ENCODE measurements at regions not wholly inside any gene's neighbourhood (a gene's known extent, or its start where the extent isn't known, plus 50 kb on each side); places are given as distances from the start of the nearest gene placed in this dataset.

- Histone ChIP-seq H3K36me3 (ENCODE audit: insufficient read depth, low read length) (no peaks in the 10 kb centered on the region), H3K9ac (ENCODE audit: low read length) (no peak overlapping the region), H3K4me2 (ENCODE audit: low read length) (peak overlapping the region; percentile 7; the same call in 1 of the 2 replicates), H3K9me3 (ENCODE audit: low read length) (no peaks in the 10 kb centered on the region), H2AFZ (ENCODE audit: low read length) (peak overlapping the region; percentile 72), H3K27ac (ENCODE audit: low read depth, low read length, poor library complexity, severe bottlenecking) (peak overlapping the region; percentile 38), H4K20me1 (ENCODE audit: insufficient read depth, low read length) (no peaks in the 10 kb centered on the region), H3K79me2 (ENCODE audit: insufficient read depth, low read length) (no peaks in the 10 kb centered on the region), H3K9me2 (ENCODE audit: low read depth, low read length) (no peaks in the 10 kb centered on the region), H3K4me1 (ENCODE audit: insufficient read depth, low read length, severe bottlenecking) (peaks cover 35% of the 10 kb centered on the region), H3K4me3 (ENCODE audit: low read depth, low read length, poor library complexity, severe bottlenecking) (no peak overlapping the region), H3F3A (ENCODE audit: insufficient read depth, low read length) (no peaks in the 10 kb centered on the region), H3K27me3 (ENCODE audit: insufficient read depth, low read length) (no peaks in the 10 kb centered on the region)
- no peak for TF ChIP-seq EZH2 (IDR thresholded peaks at IDR 0.05; ENCODE audit: borderline replicate concordance, low read length)
- TF ChIP-seq CTCF (IDR thresholded peaks at IDR 0.05; ENCODE audit: low read length): no peak
Measured at GRCh38 chr7:52797801-52798200, 237.6 kb upstream of the POM121L12 start.

- H3K4me3 ChIP-seq (ENCODE audit: low read depth, low read length, poor library complexity, severe bottlenecking): no peak overlapping the region
- H3F3A ChIP-seq (ENCODE audit: insufficient read depth, low read length): no peaks in the 10 kb centered on the region
- no peak overlapping the region for H3K9ac ChIP-seq (ENCODE audit: low read length)
- H3K27ac ChIP-seq (ENCODE audit: low read depth, low read length, poor library complexity, severe bottlenecking): no peak overlapping the region
- TF ChIP-seq EZH2 (IDR thresholded peaks at IDR 0.05; ENCODE audit: borderline replicate concordance, low read length) (no peak), CTCF (IDR thresholded peaks at IDR 0.05; ENCODE audit: low read length) (no peak)
- H3K9me2 ChIP-seq (ENCODE audit: low read depth, low read length): no peaks in the 10 kb centered on the region
- no peak overlapping the region for H2AFZ ChIP-seq (ENCODE audit: low read length)
- no peaks in the 10 kb centered on the region for H4K20me1 ChIP-seq (ENCODE audit: insufficient read depth, low read length)
- no peaks in the 10 kb centered on the region for H3K79me2 ChIP-seq (ENCODE audit: insufficient read depth, low read length)
- H3K36me3 ChIP-seq (ENCODE audit: insufficient read depth, low read length): no peaks in the 10 kb centered on the region
- H3K4me1 ChIP-seq (ENCODE audit: insufficient read depth, low read length, severe bottlenecking): peaks cover 53% of the 10 kb centered on the region
- H3K27me3 ChIP-seq (ENCODE audit: insufficient read depth, low read length): no peaks in the 10 kb centered on the region
- no peaks in the 10 kb centered on the region for H3K9me3 ChIP-seq (ENCODE audit: low read length)
- no peak overlapping the region for H3K4me2 ChIP-seq (ENCODE audit: low read length)
Measured at GRCh38 chr7:52794621-52795020, 240.8 kb upstream of the POM121L12 start.

- H3K9me2 ChIP-seq (ENCODE audit: low read depth, low read length): no peaks in the 10 kb centered on the region
- H4K20me1 ChIP-seq (ENCODE audit: insufficient read depth, low read length): no peaks in the 10 kb centered on the region
- peak overlapping the region; percentile 67 for H2AFZ ChIP-seq (ENCODE audit: low read length)
- TF ChIP-seq CTCF (IDR thresholded peaks at IDR 0.05; ENCODE audit: low read length) (no peak), EZH2 (IDR thresholded peaks at IDR 0.05; ENCODE audit: borderline replicate concordance, low read length) (no peak)
- peaks cover 50% of the 10 kb centered on the region for H3K4me1 ChIP-seq (ENCODE audit: insufficient read depth, low read length, severe bottlenecking)
- H3K36me3 ChIP-seq (ENCODE audit: insufficient read depth, low read length): no peaks in the 10 kb centered on the region
- peak overlapping the region; percentile 51 for H3K4me2 ChIP-seq (ENCODE audit: low read length)
- peak overlapping the region; percentile 40; the same call in 1 of the 2 replicates for H3K9ac ChIP-seq (ENCODE audit: low read length)
- H3F3A ChIP-seq (ENCODE audit: insufficient read depth, low read length): no peaks in the 10 kb centered on the region
- H3K27me3 ChIP-seq (ENCODE audit: insufficient read depth, low read length): no peaks in the 10 kb centered on the region
- H3K9me3 ChIP-seq (ENCODE audit: low read length): no peaks in the 10 kb centered on the region
- no peaks in the 10 kb centered on the region for H3K79me2 ChIP-seq (ENCODE audit: insufficient read depth, low read length)
- peak overlapping the region; percentile 8 for H3K27ac ChIP-seq (ENCODE audit: low read depth, low read length, poor library complexity, severe bottlenecking)
- H3K4me3 ChIP-seq (ENCODE audit: low read depth, low read length, poor library complexity, severe bottlenecking): peak overlapping the region; percentile 4
Measured at GRCh38 chr7:52791176-52791700, 244.2 kb upstream of the POM121L12 start.

All from OCI-LY1 (cell line).